ENCODE measurements at regions not wholly inside any gene's neighbourhood (a gene's known extent, or its start where the extent isn't known, plus 50 kb on each side); places are given as distances from the start of the nearest gene placed in this dataset.
A peak's percentile ranks its signal among the peaks of the same experiment; 100 is the strongest.

DNA sequence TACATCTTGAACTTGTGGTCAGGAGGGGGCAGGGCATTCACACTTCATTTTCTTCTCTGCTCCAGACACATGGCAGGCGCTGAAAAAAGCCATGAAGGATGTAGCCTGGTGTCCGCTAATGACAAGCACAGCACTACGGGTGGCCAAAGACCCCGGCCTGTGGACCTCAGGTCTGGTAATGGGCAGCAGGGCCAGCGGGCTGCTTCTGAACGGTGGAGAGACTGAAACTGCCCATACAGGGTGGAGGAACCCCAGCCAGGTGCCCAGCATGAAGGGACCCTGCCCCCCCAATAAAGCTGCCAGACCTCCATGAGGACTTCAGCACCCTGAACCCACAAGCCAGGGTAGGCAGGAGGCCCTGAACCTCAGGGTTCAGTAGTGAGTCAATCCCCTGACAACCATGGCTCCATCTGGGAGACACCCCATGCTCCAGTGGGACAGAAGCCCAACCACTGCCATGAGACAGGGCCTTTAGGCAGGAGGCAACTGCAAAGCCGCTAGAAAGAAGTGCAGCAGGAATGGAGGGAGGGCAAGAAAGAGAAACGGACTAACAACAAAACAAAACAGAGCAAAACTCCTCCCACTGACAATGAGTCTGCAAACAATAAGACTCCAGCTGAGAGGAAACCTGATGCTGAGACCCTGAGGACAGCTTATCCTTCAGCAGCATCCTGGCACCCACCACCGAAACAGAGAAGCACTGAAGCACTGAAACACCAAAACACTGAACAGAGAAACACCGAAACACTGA lies 140.2 kb upstream of the PPP2R2D start:
- Histone ChIP-seq H3K4me3 (no peak overlapping the region), H3K27me3 (peaks cover 0 to 19% of the 10 kb centered on the region in 2 donors), H3K9me3 (no peaks in the 10 kb centered on the region), H3K27ac (no peak overlapping the region), H3K36me3 (no peaks in the 10 kb centered on the region), H3K4me1 (no peaks in the 10 kb centered on the region)
- TF ChIP-seq, protein P1, sequence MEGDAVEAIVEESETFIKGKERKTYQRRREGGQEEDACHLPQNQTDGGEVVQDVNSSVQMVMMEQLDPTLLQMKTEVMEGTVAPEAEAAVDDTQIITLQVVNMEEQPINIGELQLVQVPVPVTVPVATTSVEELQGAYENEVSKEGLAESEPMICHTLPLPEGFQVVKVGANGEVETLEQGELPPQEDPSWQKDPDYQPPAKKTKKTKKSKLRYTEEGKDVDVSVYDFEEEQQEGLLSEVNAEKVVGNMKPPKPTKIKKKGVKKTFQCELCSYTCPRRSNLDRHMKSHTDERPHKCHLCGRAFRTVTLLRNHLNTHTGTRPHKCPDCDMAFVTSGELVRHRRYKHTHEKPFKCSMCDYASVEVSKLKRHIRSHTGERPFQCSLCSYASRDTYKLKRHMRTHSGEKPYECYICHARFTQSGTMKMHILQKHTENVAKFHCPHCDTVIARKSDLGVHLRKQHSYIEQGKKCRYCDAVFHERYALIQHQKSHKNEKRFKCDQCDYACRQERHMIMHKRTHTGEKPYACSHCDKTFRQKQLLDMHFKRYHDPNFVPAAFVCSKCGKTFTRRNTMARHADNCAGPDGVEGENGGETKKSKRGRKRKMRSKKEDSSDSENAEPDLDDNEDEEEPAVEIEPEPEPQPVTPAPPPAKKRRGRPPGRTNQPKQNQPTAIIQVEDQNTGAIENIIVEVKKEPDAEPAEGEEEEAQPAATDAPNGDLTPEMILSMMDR (IDR thresholded peaks at IDR 0.05), result no peak
- DNase-seq, result no peak
- intact Hi-C loops (cut with DNase I; ENCODE audit: low total_unique reads), result no loop called here

DNA sequence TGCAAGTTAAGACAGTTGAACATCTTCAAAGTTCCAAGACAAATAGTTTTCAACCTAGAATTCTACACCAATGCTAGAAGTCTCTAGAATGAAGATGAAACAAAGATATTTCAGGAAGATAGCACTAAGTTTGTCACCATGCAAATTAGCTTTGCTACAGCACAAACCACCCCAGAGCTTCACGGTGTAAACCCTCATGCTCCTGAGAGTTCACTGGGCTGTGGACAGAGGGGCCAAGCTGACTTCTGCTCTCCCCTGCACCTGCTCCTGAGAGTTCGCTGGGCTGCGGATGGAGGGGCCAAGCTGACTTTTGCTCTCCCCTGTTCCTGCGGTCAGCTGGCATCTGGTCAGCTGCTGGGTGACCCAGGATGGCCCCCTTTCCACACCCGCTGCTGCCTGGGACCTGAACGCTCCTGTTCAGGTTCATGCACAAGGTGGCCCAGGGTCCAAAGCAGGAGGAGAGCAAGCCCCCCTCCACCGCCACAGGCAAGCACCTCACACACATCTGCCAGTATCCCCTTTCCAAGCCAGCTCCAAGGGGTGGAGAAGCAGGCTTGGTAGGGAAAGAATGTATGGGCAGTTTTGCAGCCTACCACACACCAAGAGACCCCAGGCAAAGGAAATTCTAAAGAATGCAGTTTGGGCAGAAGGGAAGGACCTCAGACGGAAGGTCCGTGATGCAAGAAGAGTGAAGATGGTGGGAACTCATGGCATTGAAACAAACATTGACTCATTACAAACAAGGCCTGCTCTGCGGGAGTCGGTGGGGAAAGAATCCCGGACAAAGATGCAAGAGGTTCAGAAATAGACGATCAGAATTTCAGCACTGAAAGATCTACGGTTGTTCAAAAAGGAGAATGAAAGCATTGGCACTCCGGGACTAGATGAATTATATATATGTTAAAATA lies 137.8 kb upstream of the PPP2R2D start:
- no peaks in the 10 kb centered on the region for H3K9me3 ChIP-seq
- no peaks in the 10 kb centered on the region for H3K4me1 ChIP-seq
- TF ChIP-seq, protein P1 (IDR thresholded peaks at IDR 0.05), result no peak
- H3K36me3 ChIP-seq, result no peaks in the 10 kb centered on the region
- H3K27me3 ChIP-seq, result peaks cover 0 to 19% of the 10 kb centered on the region in 2 donors
- H3K27ac ChIP-seq, result no peak overlapping the region
- intact Hi-C loops (cut with DNase I; ENCODE audit: low total_unique reads), result no loop called here
- DNase-seq, result peak in 1 of 2 donors; percentile 44
- no peak overlapping the region for H3K4me3 ChIP-seq

DNA sequence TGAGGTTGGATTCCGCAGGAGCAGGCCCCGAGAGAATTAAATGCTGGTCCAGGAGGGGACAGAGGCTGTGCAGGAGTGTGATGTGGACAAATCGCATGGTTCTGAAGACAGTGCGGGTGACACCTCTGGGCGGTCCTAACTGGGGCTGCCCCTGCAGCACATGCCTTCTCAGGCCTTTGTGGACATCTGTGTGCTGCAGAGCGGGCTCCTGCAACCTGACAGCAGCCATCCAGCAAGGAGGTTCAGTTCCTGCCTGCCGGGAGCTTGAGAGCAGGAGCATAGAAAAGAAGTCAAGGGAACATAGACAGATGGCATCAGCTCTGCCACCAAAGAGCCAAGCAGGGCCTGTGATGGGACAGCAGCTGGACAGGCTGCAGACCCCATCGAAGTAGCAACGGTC lies 135.9 kb upstream of the PPP2R2D start:
- H3K4me1 ChIP-seq, result no peaks in the 10 kb centered on the region
- intact Hi-C loops (cut with DNase I; ENCODE audit: low total_unique reads), result no loop called here
- H3K27ac ChIP-seq, result no peak overlapping the region
- DNase-seq, result peak in 1 of 2 donors; percentile 21
- no peaks in the 10 kb centered on the region for H3K9me3 ChIP-seq
- TF ChIP-seq, protein P1 (IDR thresholded peaks at IDR 0.05), result no peak
- H3K27me3 ChIP-seq, result peaks cover 0 to 13% of the 10 kb centered on the region in 2 donors
- no peak overlapping the region for H3K4me3 ChIP-seq
- H3K36me3 ChIP-seq, result no peaks in the 10 kb centered on the region

DNA sequence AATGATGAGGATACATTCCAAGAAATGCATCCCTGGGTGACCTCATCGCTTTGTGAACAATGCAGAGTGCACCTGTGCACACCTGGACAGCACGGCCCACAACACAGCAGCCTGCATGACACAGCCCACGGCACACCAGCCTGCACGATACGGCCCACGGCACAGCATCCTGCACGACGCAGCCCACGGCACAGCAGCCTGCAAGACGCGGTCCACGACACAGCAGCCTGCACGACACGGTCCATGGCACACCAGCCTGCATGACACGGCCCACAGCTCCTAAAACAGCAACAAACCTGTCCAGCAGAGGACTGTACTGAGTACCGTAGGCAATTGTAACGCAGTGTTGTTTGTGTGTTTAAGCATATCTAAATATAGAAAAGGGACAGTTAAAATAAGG lies 134.7 kb upstream of the PPP2R2D start:
- Histone ChIP-seq H3K36me3 (no peaks in the 10 kb centered on the region), H3K9me3 (no peaks in the 10 kb centered on the region), H3K27ac (no peak overlapping the region), H3K27me3 (peaks cover 0 to 13% of the 10 kb centered on the region in 2 donors), H3K4me1 (no peaks in the 10 kb centered on the region), H3K4me3 (no peak overlapping the region)
- intact Hi-C loops (cut with DNase I; ENCODE audit: low total_unique reads), result no loop called here
- peak in 1 of 2 donors; percentile 42 for DNase-seq
- TF ChIP-seq, protein P1 (IDR thresholded peaks at IDR 0.05), result no peak

DNA sequence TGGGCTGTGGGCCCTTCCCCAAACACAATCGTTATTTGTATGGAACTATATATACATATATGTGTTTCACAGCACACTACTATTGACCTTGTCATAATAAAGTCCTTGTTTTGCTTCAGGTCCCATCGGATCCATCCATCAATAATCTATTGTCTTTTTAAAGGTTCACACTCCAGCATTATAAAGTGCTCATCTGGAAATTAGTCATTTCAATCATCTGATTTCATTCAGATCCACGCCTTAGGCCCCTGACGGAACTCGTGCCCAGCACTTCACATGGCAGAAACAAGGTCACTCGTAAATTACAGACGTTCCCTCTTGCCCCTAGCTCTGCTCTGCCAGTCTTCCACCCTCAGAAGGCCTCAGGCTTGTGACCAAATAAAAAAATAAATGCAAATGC lies 133.1 kb upstream of the PPP2R2D start:
- no peaks in the 10 kb centered on the region for H3K9me3 ChIP-seq
- peaks cover 0 to 14% of the 10 kb centered on the region in 2 donors for H3K27me3 ChIP-seq
- no peak overlapping the region for H3K27ac ChIP-seq
- H3K4me1 ChIP-seq, result no peaks in the 10 kb centered on the region
- DNase-seq, result peak in 1 of 2 donors; percentile 2
- no peaks in the 10 kb centered on the region for H3K36me3 ChIP-seq
- intact Hi-C loops (cut with DNase I; ENCODE audit: low total_unique reads), result no loop called here
- TF ChIP-seq, protein P1 (IDR thresholded peaks at IDR 0.05), result no peak
- no peak overlapping the region for H3K4me3 ChIP-seq

All from tibial artery (tissue), 4 donors.